GM23338 (cell line): ENCODE measurements at regions not wholly inside any gene's neighbourhood (a gene's known extent, or its start where the extent isn't known, plus 50 kb on each side); places are given as distances from the start of the nearest gene placed in this dataset.

Source experiments
- ATAC-seq: fragments of 200-7000 bp; cut with Tn5 transposase; 3 replicates; pipeline ENCODE4 v1.9.1; 2020
- DNase-seq: peaks from one replicate; pipeline ENCODE4 v3.0.0-alpha.2; 2015; ENCODE audit warnings: low spot score
- H2AFZ ChIP-seq: fragments of 200-600 bp; sonication (generic); 2 replicates; pipeline ENCODE4 v1.8.0; 2016; ENCODE audit warnings: antibody characterized with exemption, mild to moderate bottlenecking, moderate library complexity
- H3F3A ChIP-seq: fragments of 200-600 bp; sonication (generic); replicated peaks from 2 replicates; pipeline ENCODE4 v1.8.0; 2017; ENCODE audit warnings: antibody characterized with exemption, mixed run types, low read depth
- H3K27ac ChIP-seq: fragments of 200-600 bp; sonication (generic); 2 replicates; pipeline ENCODE4 v1.6.1; 2016; ENCODE audit warnings: low read depth
- H3K27me3 ChIP-seq: fragments of 200-600 bp; sonication (generic); 2 replicates; pipeline ENCODE4 v1.8.0; 2016; ENCODE audit warnings: mild to moderate bottlenecking, mixed run types, moderate library complexity; ENCODE audit not compliant: insufficient read depth
- H3K36me3 ChIP-seq: fragments of 200-600 bp; sonication (generic); 2 replicates; pipeline ENCODE4 v1.8.0; 2016; ENCODE audit warnings: mild to moderate bottlenecking; ENCODE audit not compliant: insufficient read depth
- H3K4me1 ChIP-seq: fragments of 200-600 bp; sonication (generic); 2 replicates; pipeline ENCODE4 v1.8.0; 2016; ENCODE audit warnings: mild to moderate bottlenecking, moderate library complexity; ENCODE audit not compliant: insufficient read depth
- H3K4me2 ChIP-seq: fragments of 200-600 bp; sonication (generic); 2 replicates; pipeline ENCODE4 v1.7.1; 2017; ENCODE audit warnings: mixed run types
- H3K4me3 ChIP-seq: fragments of 200-600 bp; sonication (generic); 2 replicates; pipeline ENCODE4 v1.6.1; 2016; ENCODE audit warnings: mixed run types
- H3K79me2 ChIP-seq: fragments of 200-600 bp; sonication (generic); replicated peaks from 2 replicates; pipeline ENCODE4 v1.8.0; 2017; ENCODE audit warnings: mild to moderate bottlenecking; ENCODE audit not compliant: insufficient read depth
- H3K9me2 ChIP-seq: fragments of 200-600 bp; sonication (generic); 2 replicates; pipeline ENCODE4 v1.8.0; 2017; ENCODE audit not compliant: insufficient read depth
- H4K20me1 ChIP-seq: fragments of 200-600 bp; sonication (generic); replicated peaks from 2 replicates; pipeline ENCODE4 v1.8.0; 2017; ENCODE audit warnings: mild to moderate bottlenecking; ENCODE audit not compliant: insufficient read depth
- H3K27ac Mint-ChIP-seq: 2 replicates; pipeline ENCODE4 v1.8.0; 2020; ENCODE audit warnings: inconsistent platforms, mild to moderate bottlenecking, moderate library complexity, mixed read lengths
- H3K27me3 Mint-ChIP-seq: 3 replicates; pipeline ENCODE4 v1.8.0; 2022; ENCODE audit warnings: low read depth, mild to moderate bottlenecking, moderate library complexity, mixed read lengths, inconsistent platforms; ENCODE audit not compliant: insufficient read depth, poor library complexity
- H3K36me3 Mint-ChIP-seq: 3 replicates; pipeline ENCODE4 v1.8.0; 2021; ENCODE audit warnings: low read depth, mild to moderate bottlenecking, inconsistent platforms, moderate library complexity, mixed read lengths
- H3K4me1 Mint-ChIP-seq: 3 replicates; pipeline ENCODE4 v1.8.0; 2020; ENCODE audit warnings: mild to moderate bottlenecking, inconsistent platforms, mixed read lengths
- H3K4me3 Mint-ChIP-seq: 3 replicates; pipeline ENCODE4 v1.8.0; 2021; ENCODE audit warnings: moderate library complexity, mild to moderate bottlenecking, inconsistent platforms, mixed read lengths
- H3K9me3 Mint-ChIP-seq: 3 replicates; pipeline ENCODE4 v1.8.0; 2020; ENCODE audit warnings: moderate library complexity, mild to moderate bottlenecking, inconsistent platforms, mixed read lengths
- CREB1 ChIP-seq: fragments of 250-450 bp; sonication (Bioruptor Pico); IDR thresholded peaks from 2 replicates; pipeline ENCODE4 v1.5.0; 2020; ENCODE audit warnings: low read depth, mild to moderate bottlenecking, moderate library complexity
- CTCF ChIP-seq, 2 experiments: fragments of 200-600 bp in 1 of 2; sonication (generic) in 1 of 2; conservative IDR thresholded peaks; 2 replicates each; pipeline versions ENCODE4 v1.5.1 to v1.6.1; 2016 to 2017; ENCODE audit warnings: antibody characterized with exemption in 2 of 2, low read depth in 2 of 2, mild to moderate bottlenecking in 2 of 2, moderate library complexity in 1 of 2
- ETS1 ChIP-seq: IDR thresholded peaks from 2 replicates; pipeline ENCODE4 v1.6.1; 2016; ENCODE audit warnings: antibody characterized with exemption
- EZH2 ChIP-seq: fragments of 200-600 bp; sonication (generic); IDR thresholded peaks from one replicate; pipeline ENCODE4 v1.8.0; 2017; ENCODE audit warnings: antibody characterized with exemption, mild to moderate bottlenecking, low read depth; ENCODE audit not compliant: unreplicated experiment
- EZH2phosphoT487 ChIP-seq: fragments of 200-600 bp; sonication (generic); IDR thresholded peaks from one replicate; pipeline ENCODE4 v1.8.1; 2018; ENCODE audit warnings: antibody characterized with exemption; ENCODE audit not compliant: unreplicated experiment
- JUNB ChIP-seq: IDR thresholded peaks from one replicate; pipeline ENCODE4 v1.6.1; 2016; ENCODE audit warnings: antibody characterized with exemption; ENCODE audit not compliant: unreplicated experiment
- NANOG ChIP-seq: IDR thresholded peaks from 2 replicates; pipeline ENCODE4 v1.6.1; 2016; ENCODE audit warnings: antibody characterized with exemption, borderline replicate concordance
- POLR2AphosphoS5 ChIP-seq: IDR thresholded peaks from 2 replicates; pipeline ENCODE4 v1.6.1; 2016; ENCODE audit warnings: antibody characterized with exemption, low read depth
- REST ChIP-seq: IDR thresholded peaks from one replicate; pipeline ENCODE4 v1.6.1; 2018; ENCODE audit warnings: antibody characterized with exemption; ENCODE audit not compliant: unreplicated experiment
- STAT1 ChIP-seq: IDR thresholded peaks from one replicate; pipeline ENCODE4 v1.6.1; 2016; ENCODE audit warnings: antibody characterized with exemption; ENCODE audit not compliant: unreplicated experiment
- ZNF114 ChIP-seq: fragments of 250-450 bp; sonication (Bioruptor Pico); IDR thresholded peaks from 2 replicates; pipeline ENCODE4 v1.5.0; 2020; ENCODE audit warnings: mild to moderate bottlenecking, moderate library complexity
- ZNF331 ChIP-seq: fragments of 250-450 bp; sonication (Bioruptor Pico); IDR thresholded peaks from 2 replicates; pipeline ENCODE4 v1.5.0; 2020; ENCODE audit warnings: low read depth, mild to moderate bottlenecking, moderate library complexity
- ZNF462 ChIP-seq: fragments of 250-450 bp; sonication (Bioruptor Pico); IDR thresholded peaks from 2 replicates; pipeline ENCODE4 v1.5.0; 2020; ENCODE audit warnings: mild to moderate bottlenecking, moderate library complexity

- Mint-ChIP-seq H3K36me3 (peaks cover 5% of the 10 kb centered on the region), H3K27me3 (peaks cover 15% of the 10 kb centered on the region), H3K4me3 (no peak overlapping the region), H3K4me1 (peaks cover 20% of the 10 kb centered on the region), H3K9me3 (peaks cover 15% of the 10 kb centered on the region; the same call in 2 of the 3 replicates), H3K27ac (no peak overlapping the region; the same call in 1 of the 2 replicates)
- DNase-seq (no peak), ATAC-seq (no peak; the same call in 2 of the 3 replicates)
- Histone ChIP-seq H4K20me1 (no peaks in the 10 kb centered on the region), H3K79me2 (no peaks in the 10 kb centered on the region), H2AFZ (no peak overlapping the region), H3K4me1 (peaks cover 6% of the 10 kb centered on the region; the same call in 1 of the 2 replicates), H3F3A (no peaks in the 10 kb centered on the region), H3K27me3 (peaks cover 8% of the 10 kb centered on the region), H3K4me2 (no peak overlapping the region), H3K36me3 (no peaks in the 10 kb centered on the region), H3K27ac (no peak overlapping the region), H3K9me2 (peaks cover 5% of the 10 kb centered on the region; the same call in 1 of the 2 replicates), H3K4me3 (no peak overlapping the region)
- no peak for TF ChIP-seq JUNB
- no peak for TF ChIP-seq CTCF (conservative IDR thresholded peaks at IDR 0.05; ENCODE audit: low read depth in 2 of 2)
- no peak for TF ChIP-seq STAT1
- TF ChIP-seq POLR2AphosphoS5 = no peak
- no peak for TF ChIP-seq EZH2phosphoT487
- no peak for TF ChIP-seq EZH2
- no peak for TF ChIP-seq ETS1
- no peak for TF ChIP-seq NANOG
- no peak for TF ChIP-seq ZNF114 (CRISPR knock-in tag)
- TF ChIP-seq CREB1 (CRISPR knock-in tag) = no peak
- TF ChIP-seq REST = no peak
- no peak for TF ChIP-seq ZNF462 (CRISPR knock-in tag)
- no peak for TF ChIP-seq ZNF331 (CRISPR knock-in tag)
Measured at GRCh38 chr2:241941691-241942301, 72.3 kb downstream of the RTP5 start.
